GM18858 (cell line): ENCODE measurements at regions not wholly inside any gene's neighbourhood (a gene's known extent, or its start where the extent isn't known, plus 50 kb on each side); places are given as distances from the start of the nearest gene placed in this dataset.

ENCODE experiments used
- ATAC-seq: cut with Tn5 transposase; IDR thresholded peaks from one replicate; pipeline ENCODE4 v1.9.1; 2021; ENCODE audit not compliant: unreplicated experiment

- no peak for ATAC-seq
Measured at GRCh38 chrX:147693511-147693910, 218.2 kb upstream of the FMR1 start.

DNA sequence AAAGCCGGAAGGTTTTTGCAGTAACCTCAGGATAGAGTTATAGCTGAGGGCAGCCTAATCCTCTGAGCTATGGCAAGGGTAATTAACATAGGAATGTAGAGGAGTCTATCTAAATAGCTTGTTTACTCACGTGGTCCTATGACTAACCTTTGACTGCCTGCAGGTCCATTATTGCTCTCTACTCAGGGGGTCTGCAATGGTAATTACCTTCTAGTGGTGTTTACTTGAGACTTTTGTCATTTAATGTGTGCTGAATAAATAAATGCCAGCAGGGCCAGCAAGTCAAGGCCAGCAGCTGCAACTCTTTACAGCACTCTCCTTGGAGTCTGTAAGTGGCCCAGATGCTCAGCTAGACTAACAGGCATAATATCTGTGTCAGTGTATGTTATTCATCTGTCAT is 212.7 kb upstream of the FMR1 start:
- no peak for ATAC-seq

DNA sequence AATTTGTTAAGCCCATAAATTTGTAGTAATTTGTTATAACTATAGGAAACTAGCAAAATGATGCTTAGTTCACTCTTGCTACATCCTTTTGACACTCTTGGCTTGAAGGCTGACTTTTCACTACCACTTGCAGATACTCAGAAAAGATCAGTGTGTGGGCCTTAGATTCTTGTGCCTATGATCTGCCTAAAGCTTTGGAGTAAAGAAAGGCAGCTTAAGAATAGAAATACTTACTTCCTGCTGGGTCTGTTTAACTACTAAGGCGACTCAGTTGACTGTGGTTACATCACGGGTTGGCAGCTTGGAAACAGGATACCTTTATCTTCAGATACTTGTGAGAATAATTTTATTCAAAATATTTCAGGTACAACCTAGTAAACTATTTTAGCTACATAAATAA is 201.4 kb upstream of the FMR1 start:
- ATAC-seq = no peak

DNA sequence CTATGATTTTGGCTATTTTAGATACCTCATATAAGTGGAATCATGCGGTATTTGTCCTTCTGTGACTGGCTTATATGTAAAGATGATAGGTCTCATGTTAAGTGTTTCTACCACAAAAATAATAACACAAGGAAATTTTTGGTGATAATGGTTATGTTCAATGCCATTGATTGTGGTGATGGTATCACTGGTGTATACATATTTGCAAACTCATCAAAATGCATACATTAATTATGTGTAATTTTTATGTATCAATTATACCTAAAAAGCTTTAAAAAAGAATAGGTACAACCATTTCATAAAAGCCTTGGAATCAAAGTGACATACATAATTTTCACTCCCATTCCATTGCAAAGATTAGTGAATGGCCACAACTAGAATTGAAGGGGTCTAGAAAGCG is 178.3 kb upstream of the FMR1 start:
- ATAC-seq = no peak

- ATAC-seq = no peak
Measured at GRCh38 chrX:147735364-147735763, 176.4 kb upstream of the FMR1 start.

DNA sequence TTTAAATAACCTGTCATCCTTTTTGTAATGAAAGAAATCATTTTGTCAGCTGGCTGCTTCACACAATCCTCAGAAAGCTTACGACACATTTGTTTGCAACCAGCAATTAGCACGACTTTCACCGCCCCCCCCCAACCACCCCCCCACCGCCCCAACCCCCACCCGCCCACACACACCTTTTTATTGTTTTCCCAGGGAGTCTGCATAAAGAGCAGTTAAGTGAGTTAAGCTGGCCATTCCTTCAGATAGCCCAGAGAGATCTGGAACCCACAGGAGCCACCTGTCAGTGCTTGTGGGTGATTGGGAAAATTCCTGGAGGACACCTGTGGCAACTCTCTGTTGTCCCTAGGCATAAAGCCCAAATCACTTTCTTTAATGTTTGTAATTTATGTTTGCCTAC is 175.7 kb upstream of the FMR1 start:
- ATAC-seq = no peak

GRCh38 chrX:147737690-147738089 is 174.0 kb upstream of the FMR1 start:
- no peak for ATAC-seq

- ATAC-seq = no peak
Measured at GRCh38 chrX:147738265-147738664, 173.5 kb upstream of the FMR1 start.

DNA sequence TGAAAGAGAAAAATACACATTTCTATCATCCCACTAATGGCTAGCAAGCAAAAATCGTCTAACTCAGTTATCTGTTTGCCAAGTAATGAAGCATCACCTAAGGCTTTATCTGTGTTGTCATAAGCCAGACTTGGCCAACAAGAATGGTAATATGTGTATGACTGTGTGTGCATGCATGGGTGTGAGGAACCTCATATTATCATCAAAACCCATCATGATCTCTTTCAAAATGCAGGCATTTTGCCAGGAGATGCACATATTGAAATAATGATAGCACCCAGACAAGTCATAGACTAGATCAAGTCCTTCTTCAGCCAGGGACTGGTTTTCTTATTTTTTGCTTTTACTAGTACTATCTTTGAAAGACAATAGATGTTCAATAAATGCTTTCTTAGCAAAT is 172.5 kb upstream of the FMR1 start:
- ATAC-seq = no peak

DNA sequence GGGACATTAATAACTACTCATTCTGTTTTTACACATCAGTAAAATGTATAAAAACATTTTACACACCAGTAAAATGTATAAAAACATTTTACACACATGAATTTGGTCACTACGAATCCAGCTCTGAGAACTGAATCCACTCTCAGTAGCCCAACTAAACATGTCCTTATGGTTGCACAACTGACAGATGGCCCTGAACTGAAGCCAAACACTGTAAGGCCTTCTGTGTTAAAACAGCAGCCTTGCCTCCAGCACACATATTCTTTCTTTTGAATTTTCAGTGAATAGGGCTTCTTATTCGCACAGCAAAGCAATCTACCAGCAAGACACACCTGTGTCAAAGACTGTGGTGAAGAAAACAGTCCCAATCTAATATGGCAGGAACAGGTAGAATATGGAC is 169.9 kb upstream of the FMR1 start:
- no peak for ATAC-seq

- ATAC-seq = no peak
Measured at GRCh38 chrX:147749308-147749707, 162.4 kb upstream of the FMR1 start.

GRCh38 chrX:147757750-147758149 is 154.0 kb upstream of the FMR1 start:
- no peak for ATAC-seq

DNA sequence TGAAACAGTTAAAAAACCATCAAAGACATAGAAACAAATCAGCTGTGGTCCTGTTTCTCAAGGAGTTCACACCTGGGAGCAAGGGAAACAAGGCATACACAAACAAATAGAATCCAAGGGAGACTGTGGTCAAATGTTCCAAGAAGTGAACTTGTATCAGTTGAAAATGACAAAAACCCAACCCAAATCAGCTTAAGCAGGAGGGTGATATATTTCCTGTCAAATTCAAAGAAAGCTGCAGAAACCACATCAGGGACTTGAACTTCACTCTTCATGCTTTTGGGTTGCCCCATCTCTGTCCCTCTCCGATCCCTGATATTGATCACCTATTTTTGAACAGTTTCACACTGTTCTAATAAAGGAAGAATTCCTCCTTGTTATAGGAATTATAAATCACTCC is 148.6 kb upstream of the FMR1 start:
- ATAC-seq = no peak

DNA sequence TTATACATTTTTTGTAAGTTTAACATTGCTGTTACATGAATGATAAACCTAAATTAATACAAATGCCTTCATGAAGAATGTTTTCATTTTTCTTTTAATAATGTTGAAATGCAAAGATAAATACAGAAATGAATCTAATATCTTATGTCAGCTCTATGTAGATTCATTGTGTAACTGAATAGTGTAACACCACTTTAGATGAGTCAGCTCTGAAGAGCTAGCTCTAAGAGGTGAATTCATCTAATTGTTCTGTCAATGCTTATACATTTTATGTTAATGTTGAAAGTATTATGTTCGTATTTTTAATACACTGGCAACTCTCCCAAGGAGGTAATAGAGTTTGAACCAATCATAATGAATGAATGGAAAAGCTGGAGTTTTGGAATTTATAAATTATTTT is 146.9 kb upstream of the FMR1 start:
- ATAC-seq = no peak

GRCh38 chrX:147770858-147771257 is 140.9 kb upstream of the FMR1 start:
- ATAC-seq = no peak

DNA sequence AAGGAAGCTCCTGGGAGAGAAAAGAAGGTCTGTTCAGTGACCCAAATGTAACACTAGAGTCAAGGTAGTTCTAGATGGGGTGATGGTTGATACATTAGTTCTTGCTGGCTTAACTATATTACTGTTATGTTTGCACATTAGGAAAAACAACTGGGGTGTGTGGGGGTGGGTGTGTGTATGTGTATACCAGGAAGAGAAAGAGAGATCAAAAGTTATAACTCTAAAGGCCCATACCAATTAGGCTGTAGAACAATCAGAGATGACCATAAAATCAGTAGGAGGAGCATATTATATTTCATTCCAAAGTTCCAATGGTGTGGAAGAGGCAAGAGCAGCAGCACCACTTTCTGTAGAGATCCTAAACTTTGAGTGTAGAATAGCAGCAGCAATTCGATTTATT is 134.7 kb upstream of the FMR1 start:
- no peak for ATAC-seq

GRCh38 chrX:147779173-147779572 is 132.5 kb upstream of the FMR1 start:
- ATAC-seq = no peak

GRCh38 chrX:147781844-147782243 is 129.9 kb upstream of the FMR1 start:
- ATAC-seq = no peak

DNA sequence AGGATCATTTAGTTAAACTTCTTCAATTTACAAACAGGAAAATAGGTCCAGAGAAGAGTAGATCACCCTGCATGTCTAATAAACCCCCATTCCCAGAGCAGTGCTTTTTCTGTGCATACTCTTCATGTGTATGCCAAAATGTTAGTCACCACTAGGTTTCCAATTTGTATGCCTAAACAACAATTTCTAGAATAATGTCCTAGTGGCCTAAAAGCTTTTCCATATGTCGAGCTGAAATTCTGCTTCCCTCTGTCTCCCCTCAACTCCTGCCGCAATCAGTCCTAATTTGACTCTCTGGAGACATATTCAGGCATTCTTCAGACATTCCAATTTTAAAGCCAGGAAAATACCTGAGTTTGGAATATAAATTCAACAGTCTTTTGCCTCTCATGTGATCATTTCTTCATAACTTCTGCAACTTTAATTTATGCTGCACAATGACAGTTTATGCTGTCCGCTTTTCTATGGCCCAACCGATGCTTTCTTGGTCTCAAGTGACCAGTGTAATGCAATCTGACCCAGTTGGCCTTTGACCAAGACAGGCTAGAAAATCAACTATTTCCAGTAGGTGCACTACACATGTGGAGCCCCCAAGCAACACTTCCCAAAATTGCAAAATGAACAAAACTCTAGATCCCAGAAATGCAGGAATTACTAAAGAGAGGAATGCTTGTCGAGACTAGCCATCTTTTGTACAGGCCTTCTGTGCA is 122.9 kb upstream of the FMR1 start:
- no peak for ATAC-seq

- ATAC-seq = no peak
Measured at GRCh38 chrX:147800663-147801062, 111.1 kb upstream of the FMR1 start.

- no peak for ATAC-seq
Measured at GRCh38 chrX:147803948-147804347, 107.8 kb upstream of the FMR1 start.

DNA sequence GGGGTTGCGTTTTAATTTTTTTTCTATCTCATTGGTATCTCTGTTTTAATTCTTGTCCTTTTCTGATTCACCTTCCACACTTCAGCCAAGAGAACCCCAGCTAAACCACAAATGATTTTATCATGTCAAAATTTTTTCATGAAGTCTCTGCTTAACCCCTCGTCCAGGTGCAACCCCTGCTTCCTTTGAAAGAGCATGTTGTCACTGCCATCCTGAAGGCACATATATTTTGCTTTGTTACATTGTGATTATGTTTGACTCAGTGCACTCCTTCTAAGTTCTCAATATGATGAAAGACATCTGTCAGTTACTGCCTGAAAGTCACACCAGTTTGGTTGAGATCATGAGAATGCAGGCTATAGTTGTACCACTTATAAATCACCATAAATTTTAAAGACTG is 99.9 kb upstream of the FMR1 start:
- ATAC-seq = no peak

DNA sequence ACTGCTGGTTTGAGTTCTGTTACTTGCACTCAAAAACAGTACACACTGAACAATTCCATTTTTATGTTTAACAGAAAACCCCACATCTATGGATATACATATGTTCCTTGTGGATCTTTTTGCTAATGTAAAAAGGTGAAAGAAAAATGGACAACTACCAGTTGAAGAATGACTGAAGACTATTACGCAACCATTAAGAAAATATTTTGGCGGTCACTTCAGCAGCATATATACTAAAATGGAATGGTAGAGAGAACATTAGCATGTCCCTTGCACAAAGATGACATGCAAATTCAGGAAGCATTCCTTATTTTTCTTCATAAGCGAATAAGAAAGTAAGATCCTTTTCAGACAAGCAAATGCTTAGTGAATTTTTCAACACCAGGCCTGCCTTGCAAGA is 84.6 kb upstream of the FMR1 start:
- ATAC-seq = no peak

DNA sequence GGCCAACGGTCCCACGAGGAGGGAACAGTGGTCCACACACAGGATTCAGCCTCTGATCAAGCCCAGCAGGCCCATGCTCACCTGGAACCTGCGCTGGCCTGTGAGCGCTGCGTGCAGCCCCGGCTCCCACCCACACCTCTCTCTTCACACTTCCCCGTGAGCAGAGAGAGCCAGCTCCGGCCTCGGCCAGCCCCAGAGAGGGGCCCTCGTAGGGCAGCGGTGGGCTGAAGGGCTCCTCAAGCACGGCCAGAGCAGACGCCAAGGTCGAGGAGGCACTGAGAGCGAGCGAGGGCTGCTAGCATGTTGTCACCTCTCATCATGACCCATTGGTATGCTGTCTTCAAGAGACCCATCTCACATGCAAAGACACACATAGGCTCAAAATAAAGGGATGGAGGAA is 83.0 kb upstream of the FMR1 start:
- no peak for ATAC-seq
